Left forelimb (tissue), 1 donor: ENCODE measurements at regions not wholly inside any gene's neighbourhood (a gene's known extent, or its start where the extent isn't known, plus 50 kb on each side); places are given as distances from the start of the nearest gene placed in this dataset.
"Not testable (repeated sequence)": the region's sequence is repeated elsewhere in the genome, so short reads cannot be mapped to it uniquely, and the experiment has no call there.

Source experiments
- DNase-seq: peaks from one replicate; pipeline ENCODE4 v3.0.0-alpha.2; 2018; ENCODE audit warnings: low spot score

- no peak for DNase-seq
Observed at GRCh38 chr4:124105212-124105611, 607.3 kb downstream of the ANKRD50 start.

GRCh38 chr4:124111411-124111810 lies 601.1 kb downstream of the ANKRD50 start:
- DNase-seq, result no peak

- DNase-seq, result no peak
Observed at GRCh38 chr4:124111922-124112321, 600.6 kb downstream of the ANKRD50 start.

- DNase-seq, result no peak
Observed at GRCh38 chr4:124118061-124118460, 594.5 kb downstream of the ANKRD50 start.

- DNase-seq, result no peak
Observed at GRCh38 chr4:124121461-124121971, 591.0 kb downstream of the ANKRD50 start.

GRCh38 chr4:124123181-124123580 lies 589.4 kb downstream of the ANKRD50 start:
- DNase-seq, result no peak

GRCh38 chr4:124123721-124124120 lies 588.8 kb downstream of the ANKRD50 start:
- no peak for DNase-seq

GRCh38 chr4:124131324-124131723 lies 581.2 kb downstream of the ANKRD50 start:
- DNase-seq, result not testable (repeated sequence)

GRCh38 chr4:124132161-124132560 lies 580.4 kb downstream of the ANKRD50 start:
- no peak for DNase-seq

GRCh38 chr4:124133753-124134152 lies 578.8 kb downstream of the ANKRD50 start:
- DNase-seq, result no peak

GRCh38 chr4:124135409-124135813 lies 577.1 kb downstream of the ANKRD50 start:
- no peak for DNase-seq

GRCh38 chr4:124139044-124139443 lies 573.5 kb downstream of the ANKRD50 start:
- no peak for DNase-seq

- no peak for DNase-seq
Observed at GRCh38 chr4:124143632-124144031, 568.9 kb downstream of the ANKRD50 start.

GRCh38 chr4:124144238-124144654 lies 568.3 kb downstream of the ANKRD50 start:
- no peak for DNase-seq

GRCh38 chr4:124146068-124146467 lies 566.5 kb downstream of the ANKRD50 start:
- DNase-seq, result no peak

- no peak for DNase-seq
Observed at GRCh38 chr4:124151031-124151430, 561.5 kb downstream of the ANKRD50 start.

GRCh38 chr4:124152132-124152531 lies 560.4 kb downstream of the ANKRD50 start:
- no peak for DNase-seq

- DNase-seq, result no peak
Observed at GRCh38 chr4:124155239-124155638, 557.3 kb downstream of the ANKRD50 start.

GRCh38 chr4:124157396-124158083 lies 555.0 kb downstream of the ANKRD50 start:
- no peak for DNase-seq

- no peak for DNase-seq
Observed at GRCh38 chr4:124163401-124163800, 549.1 kb downstream of the ANKRD50 start.

GRCh38 chr4:124167602-124168001 lies 544.9 kb downstream of the ANKRD50 start:
- no peak for DNase-seq

GRCh38 chr4:124169524-124169923 lies 543.0 kb downstream of the ANKRD50 start:
- DNase-seq, result not testable (repeated sequence)

GRCh38 chr4:124173912-124174311 lies 538.6 kb downstream of the ANKRD50 start:
- no peak for DNase-seq
